ENCODE measurements at regions not wholly inside any gene's neighbourhood (a gene's known extent, or its start where the extent isn't known, plus 50 kb on each side); places are given as distances from the start of the nearest gene placed in this dataset.
A peak's percentile ranks its signal among the peaks of the same experiment; 100 is the strongest.

DNA sequence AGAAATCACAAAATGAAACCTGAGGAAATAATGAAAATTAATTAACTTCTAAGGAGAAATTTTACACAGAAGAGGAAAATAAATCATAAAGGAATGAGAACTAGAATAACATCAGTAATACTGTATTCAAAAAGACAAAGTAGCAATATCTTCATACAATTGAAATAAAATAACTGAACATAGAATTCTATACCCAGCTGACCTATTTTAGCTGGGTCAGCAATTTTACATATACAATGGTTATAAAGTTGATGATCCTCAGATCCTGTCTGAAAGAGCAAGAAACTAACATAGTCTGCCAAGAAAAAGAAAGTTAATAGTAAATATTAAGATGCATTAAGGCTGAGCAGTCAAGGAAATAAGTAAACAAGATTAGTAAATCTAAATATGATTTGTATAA, 93.0 kb upstream of the P3H2 start:
- no peak overlapping the region for H3K4me3 ChIP-seq (ENCODE audit: low read length)
- TF ChIP-seq, protein P1, sequence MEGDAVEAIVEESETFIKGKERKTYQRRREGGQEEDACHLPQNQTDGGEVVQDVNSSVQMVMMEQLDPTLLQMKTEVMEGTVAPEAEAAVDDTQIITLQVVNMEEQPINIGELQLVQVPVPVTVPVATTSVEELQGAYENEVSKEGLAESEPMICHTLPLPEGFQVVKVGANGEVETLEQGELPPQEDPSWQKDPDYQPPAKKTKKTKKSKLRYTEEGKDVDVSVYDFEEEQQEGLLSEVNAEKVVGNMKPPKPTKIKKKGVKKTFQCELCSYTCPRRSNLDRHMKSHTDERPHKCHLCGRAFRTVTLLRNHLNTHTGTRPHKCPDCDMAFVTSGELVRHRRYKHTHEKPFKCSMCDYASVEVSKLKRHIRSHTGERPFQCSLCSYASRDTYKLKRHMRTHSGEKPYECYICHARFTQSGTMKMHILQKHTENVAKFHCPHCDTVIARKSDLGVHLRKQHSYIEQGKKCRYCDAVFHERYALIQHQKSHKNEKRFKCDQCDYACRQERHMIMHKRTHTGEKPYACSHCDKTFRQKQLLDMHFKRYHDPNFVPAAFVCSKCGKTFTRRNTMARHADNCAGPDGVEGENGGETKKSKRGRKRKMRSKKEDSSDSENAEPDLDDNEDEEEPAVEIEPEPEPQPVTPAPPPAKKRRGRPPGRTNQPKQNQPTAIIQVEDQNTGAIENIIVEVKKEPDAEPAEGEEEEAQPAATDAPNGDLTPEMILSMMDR (conservative IDR thresholded peaks at IDR 0.05; ENCODE audit: low read length), result no peak
- DNase-seq (ENCODE audit: low read depth), result no peak

DNA sequence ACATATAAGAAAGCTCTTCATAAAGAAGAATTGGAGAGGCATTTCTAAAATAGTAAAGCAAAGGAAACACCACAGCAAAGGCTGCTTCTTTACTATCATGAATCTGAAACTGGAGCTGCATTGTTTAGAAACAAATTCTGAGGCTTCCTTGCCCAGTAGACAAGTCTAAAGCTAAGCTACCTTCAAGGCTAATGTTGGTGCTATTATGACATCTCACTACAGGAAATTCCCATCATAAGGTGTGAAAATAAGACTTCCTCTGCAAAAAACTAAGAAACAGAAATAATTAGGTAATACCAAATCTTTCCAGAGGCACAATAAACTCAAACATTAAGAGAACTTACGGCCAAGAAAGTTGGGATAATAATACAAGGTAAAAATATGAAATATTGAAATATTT, 89.9 kb upstream of the P3H2 start:
- DNase-seq (ENCODE audit: low read depth), result no peak
- TF ChIP-seq, protein P1 (conservative IDR thresholded peaks at IDR 0.05; ENCODE audit: low read length), result no peak

DNA sequence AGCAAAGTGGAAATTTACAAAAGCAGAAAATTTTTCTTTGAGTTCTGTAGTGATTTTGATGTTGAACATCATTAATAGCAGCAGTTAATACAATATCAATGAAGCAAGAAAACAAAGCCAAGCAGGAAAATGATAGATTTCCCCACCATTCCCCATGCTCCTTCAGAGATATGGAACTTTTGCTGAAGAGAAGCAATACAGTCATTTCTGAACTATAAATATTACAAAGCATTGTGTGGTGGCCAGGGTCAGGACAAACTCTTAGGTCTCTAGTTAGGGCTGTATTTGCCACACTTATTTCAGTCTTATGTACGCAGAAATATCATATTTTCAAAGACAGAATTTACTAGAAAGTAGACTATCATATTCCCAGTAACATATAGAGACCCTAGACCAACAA, 88.8 kb upstream of the P3H2 start:
- DNase-seq (ENCODE audit: low read depth), result no peak
- no peak overlapping the region for H3K4me3 ChIP-seq (ENCODE audit: low read length)
- TF ChIP-seq, protein P1 (conservative IDR thresholded peaks at IDR 0.05; ENCODE audit: low read length), result no peak

More for the DNA sequence above, 89.9 kb upstream of the P3H2 start:
- H3K4me3 ChIP-seq (ENCODE audit: low read length), result no peak overlapping the region

DNA sequence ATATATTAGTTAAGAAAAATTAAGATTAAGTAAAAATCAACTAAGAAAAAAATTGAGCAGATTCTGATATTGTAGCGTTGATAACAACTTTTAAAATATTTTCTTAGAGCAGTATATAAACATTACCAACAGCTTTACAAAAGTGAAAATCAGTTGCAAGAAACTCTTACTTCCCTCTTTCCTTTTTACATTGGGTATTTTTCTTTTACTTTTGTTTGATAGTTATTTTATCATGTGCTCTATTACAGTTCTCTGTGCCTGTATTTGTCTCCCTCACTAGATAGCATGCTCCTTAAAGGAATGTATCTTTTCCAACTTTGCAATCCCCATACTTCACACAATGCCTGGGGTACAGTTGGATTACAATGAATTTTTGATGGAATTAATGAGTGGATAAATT, 87.5 kb upstream of the P3H2 start:
- no peak for DNase-seq (ENCODE audit: low read depth)
- TF ChIP-seq, protein P1 (conservative IDR thresholded peaks at IDR 0.05; ENCODE audit: low read length), result no peak
- H3K4me3 ChIP-seq (ENCODE audit: low read length), result no peak overlapping the region

DNA sequence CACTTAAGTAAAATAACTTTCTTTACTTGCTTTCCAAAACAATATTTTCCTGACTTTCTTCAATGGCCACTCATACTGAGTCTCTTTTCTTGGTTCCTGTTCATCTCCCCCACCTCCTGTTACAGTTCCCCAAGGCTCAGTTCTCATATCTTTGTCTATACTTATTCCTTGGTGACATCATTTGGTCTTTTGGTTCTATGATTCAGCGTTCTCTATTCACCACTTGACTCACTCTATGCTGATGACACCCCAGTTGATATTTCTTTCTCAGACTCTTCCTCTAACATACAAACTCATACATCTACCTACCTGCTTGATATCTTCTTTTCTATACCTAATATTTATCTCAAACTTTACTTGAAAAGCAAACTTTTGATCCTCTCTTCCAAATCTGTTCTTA, 85.0 kb upstream of the P3H2 start:
- H3K4me3 ChIP-seq (ENCODE audit: low read length), result no peak overlapping the region
- TF ChIP-seq, protein P1 (conservative IDR thresholded peaks at IDR 0.05; ENCODE audit: low read length), result no peak
- peak; percentile 44 for DNase-seq (ENCODE audit: low read depth)

DNA sequence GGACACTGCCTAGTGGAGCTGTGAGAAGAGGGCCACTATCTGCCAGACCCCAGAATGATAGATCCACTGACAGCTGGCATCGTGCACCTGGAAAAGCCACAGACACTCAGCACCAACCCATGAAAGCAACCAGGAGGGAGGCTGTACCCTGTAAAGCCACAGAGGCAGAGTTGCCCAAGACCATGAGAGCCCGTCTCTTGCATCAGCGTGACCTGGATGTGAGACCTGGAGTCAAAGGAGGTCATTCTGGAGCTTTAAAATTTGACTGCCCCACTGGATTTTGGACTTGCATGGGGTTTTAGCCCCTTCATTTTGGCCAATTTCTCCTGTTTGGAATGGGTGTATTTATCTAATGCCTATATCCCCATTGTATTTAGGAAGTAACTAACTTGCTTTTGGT, 83.5 kb upstream of the P3H2 start:
- no peak overlapping the region for H3K4me3 ChIP-seq (ENCODE audit: low read length)
- TF ChIP-seq, protein P1 (conservative IDR thresholded peaks at IDR 0.05; ENCODE audit: low read length), result no peak
- DNase-seq (ENCODE audit: low read depth), result no peak

DNA sequence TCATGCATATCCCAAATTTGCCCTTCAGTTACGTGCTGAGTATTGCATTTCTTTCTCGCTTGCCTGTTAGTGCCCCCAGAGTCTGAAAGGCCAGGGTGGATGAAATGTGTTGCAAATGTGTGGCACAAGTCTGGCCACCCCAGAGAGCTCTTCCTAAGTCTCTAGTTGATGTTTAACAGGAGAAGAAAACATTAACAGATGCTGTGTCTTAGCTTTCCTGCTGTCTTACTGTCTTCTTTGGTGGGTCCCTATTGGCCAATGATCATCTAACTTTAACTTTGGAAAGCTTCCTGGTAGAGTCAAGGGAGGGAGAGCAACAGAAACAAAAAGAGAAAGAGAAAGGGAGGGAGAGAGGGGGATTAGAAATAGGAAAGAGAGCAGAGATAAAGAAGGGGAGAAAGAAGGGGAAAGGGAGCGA, 76.7 kb upstream of the P3H2 start:
- no peak overlapping the region for H3K4me3 ChIP-seq (ENCODE audit: low read length)
- TF ChIP-seq, protein P1 (conservative IDR thresholded peaks at IDR 0.05; ENCODE audit: low read length), result no peak

More for the DNA sequence above, 76.7 kb upstream of the P3H2 start:
- no peak for DNase-seq (ENCODE audit: low read depth)
